ENCODE measurements at regions not wholly inside any gene's neighbourhood (a gene's known extent, or its start where the extent isn't known, plus 50 kb on each side); places are given as distances from the start of the nearest gene placed in this dataset.

GRCh38 chr2:234580686-234581085 lies 83.8 kb upstream of the ARL4C start:
- Histone ChIP-seq H3K23ac (ENCODE audit: insufficient read length) (no peak overlapping the region), H3K23me2 (ENCODE audit: low read depth, low read length) (peaks cover 5% of the 10 kb centered on the region; the same call in 1 of the 2 replicates), H2AFZ (ENCODE audit: low read length) (no peak overlapping the region), H3K9me3 (ENCODE audit: insufficient read depth in 2 of 2, low read depth in 1 of 2, low read length in 1 of 2) (no peaks in the 10 kb centered on the region), H3K79me1 (ENCODE audit: low read depth, low read length) (no peaks in the 10 kb centered on the region; the same call in 1 of the 2 replicates), H3K9ac (replicated peaks in 1 of 4; ENCODE audit: extremely low read depth in 1 of 4, low read depth in 3 of 4, low read length in 3 of 4) (no peak overlapping the region), H2BK12ac (ENCODE audit: low read depth, low read length) (no peak overlapping the region), H3K4me1 (replicated peaks in 1 of 4; ENCODE audit: control insufficient read depth in 3 of 4, insufficient read depth in 4 of 4, low read length in 3 of 4) (peaks cover 0 to 16% (median 11%) of the 10 kb centered on the region in 4 experiments; a peak in 4 of 7 replicates), H4K91ac (replicated peaks; ENCODE audit: insufficient read length, low read length) (no peak overlapping the region), H2BK5ac (ENCODE audit: low read depth, low read length) (no peak overlapping the region), H3K14ac (ENCODE audit: insufficient read length) (no peak overlapping the region), H4K5ac (ENCODE audit: insufficient read length, low read depth, low read length) (no peak overlapping the region), H3K27me3 (replicated peaks in 1 of 4; ENCODE audit: control insufficient read depth in 3 of 4, extremely low read depth in 1 of 4, insufficient read depth in 3 of 4, low read length in 3 of 4) (no peaks in the 10 kb centered on the region; a peak in 1 of 7 replicates), H3K4ac (replicated peaks; ENCODE audit: insufficient read length, low read depth, low read length) (no peak overlapping the region), H2BK120ac (replicated peaks; ENCODE audit: low read depth, low read length) (no peak overlapping the region), H2AK5ac (ENCODE audit: low read depth, low read length) (no peak overlapping the region), H2BK15ac (ENCODE audit: low read length) (no peak overlapping the region), H3K79me2 (ENCODE audit: control insufficient read depth in 1 of 2, insufficient read depth in 2 of 2, low read length in 2 of 2) (no peaks in the 10 kb centered on the region), H3K36me3 (ENCODE audit: control insufficient read depth in 2 of 4, insufficient read depth in 4 of 4, low read length in 3 of 4) (no peaks in the 10 kb centered on the region), H4K20me1 (replicated peaks in 1 of 2; ENCODE audit: control insufficient read depth in 1 of 2, insufficient read depth in 2 of 2, low read length in 2 of 2) (peaks cover 0 to 4% of the 10 kb centered on the region in 2 experiments), H3K56ac (replicated peaks; ENCODE audit: insufficient read length, low read depth, low read length) (no peak overlapping the region), H3K18ac (ENCODE audit: extremely low read depth, low read length) (no peak overlapping the region), H3K4me2 (ENCODE audit: insufficient read depth in 1 of 2, low read depth in 2 of 2, low read length in 2 of 2) (no peak overlapping the region), H2BK20ac (ENCODE audit: low read length) (0 out of 2 replicates have a peak overlapping the region, but pooled peaks have one; percentile 29), H3K4me3 (ENCODE audit: extremely low read depth in 1 of 4, insufficient read depth in 2 of 4, low read depth in 3 of 4, low read length in 4 of 4) (no peak overlapping the region), H4K8ac (ENCODE audit: extremely low read depth, insufficient read depth, low read length) (no peak overlapping the region), H3K27ac (ENCODE audit: low read depth, low read length) (no peak overlapping the region)
- POLR2A ChIA-PET (ENCODE audit: partially characterized antibody), result no interaction called here
- no peak for DNase-seq (ENCODE audit: low read depth in 1 of 2, low spot score in 2 of 2)
- 96% methylated on average over 5 of the region's 5 CpGs; no CpG with 5 or more reads in 1 of the 2 experiments for WGBS, 2 experiments (ENCODE audit: extremely low coverage in 1 of 2, insufficient coverage in 1 of 2, insufficient read length in 1 of 2, insufficient replicate concordance in 2 of 2, low coverage in 1 of 2, low lambda C conversion rate in 2 of 2, missing lambda C conversion rate in 1 of 2)
- CTCF ChIA-PET (ENCODE audit: partially characterized antibody), result interaction anchor here (0.6 kb wide), 3 partner anchors 302 to 375 kb away, joined by 3 to 4 read pairs (median 4); no protein-coding TSS in a partner anchor
- FAIRE-seq, result no peak
- TF ChIP-seq RXRA (IDR thresholded peaks at IDR 0.05; ENCODE audit: insufficient read depth, low read depth, low read length) (no peak), RAD21 (IDR thresholded peaks at IDR 0.05 in 1 of 2, conservative IDR thresholded peaks at IDR 0.05 in 1 of 2; ENCODE audit: low read depth in 2 of 2, low read length in 2 of 2) (no peak), SP1 (IDR thresholded peaks at IDR 0.05; ENCODE audit: low read depth, low read length) (no peak), NANOG (IDR thresholded peaks at IDR 0.05; ENCODE audit: insufficient read depth, low read depth, low read length, poor library complexity, severe bottlenecking) (no peak), BACH1 (IDR thresholded peaks at IDR 0.05; ENCODE audit: low read length) (no peak), TBP (IDR thresholded peaks at IDR 0.05; ENCODE audit: low read depth, low read length) (no peak), KDM4A (IDR thresholded peaks at IDR 0.05; ENCODE audit: low read depth, low read length, severe bottlenecking) (no peak)
